GM21825 (cell line): ENCODE measurements at regions not wholly inside any gene's neighbourhood (a gene's known extent, or its start where the extent isn't known, plus 50 kb on each side); places are given as distances from the start of the nearest gene placed in this dataset.

Experiments used
- ATAC-seq: cut with Tn5 transposase; IDR thresholded peaks from one replicate; pipeline ENCODE4 v1.9.1; 2021; ENCODE audit warnings: mild to moderate bottlenecking, moderate library complexity; ENCODE audit not compliant: unreplicated experiment

DNA sequence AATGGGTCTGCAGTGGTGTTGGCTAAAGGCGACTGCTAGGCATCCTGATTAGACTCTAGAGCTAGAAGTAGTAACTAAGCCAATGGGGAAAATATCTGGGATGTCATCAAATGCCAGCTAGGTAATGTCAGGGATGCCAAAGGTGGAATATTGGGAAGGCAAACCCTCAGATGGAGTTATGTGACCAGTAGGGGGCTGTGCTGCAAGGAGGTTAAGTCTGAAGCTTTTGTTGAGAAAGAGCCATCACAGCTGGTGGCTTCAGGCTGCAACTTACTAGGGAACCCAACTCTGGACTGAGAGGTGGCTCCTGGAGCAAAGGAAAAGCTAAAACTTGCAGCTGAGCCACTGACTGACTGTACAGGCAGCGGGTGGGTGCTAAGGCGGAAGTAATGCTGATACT lies 576.9 kb upstream of the GHITM start:
- ATAC-seq: no peak

DNA sequence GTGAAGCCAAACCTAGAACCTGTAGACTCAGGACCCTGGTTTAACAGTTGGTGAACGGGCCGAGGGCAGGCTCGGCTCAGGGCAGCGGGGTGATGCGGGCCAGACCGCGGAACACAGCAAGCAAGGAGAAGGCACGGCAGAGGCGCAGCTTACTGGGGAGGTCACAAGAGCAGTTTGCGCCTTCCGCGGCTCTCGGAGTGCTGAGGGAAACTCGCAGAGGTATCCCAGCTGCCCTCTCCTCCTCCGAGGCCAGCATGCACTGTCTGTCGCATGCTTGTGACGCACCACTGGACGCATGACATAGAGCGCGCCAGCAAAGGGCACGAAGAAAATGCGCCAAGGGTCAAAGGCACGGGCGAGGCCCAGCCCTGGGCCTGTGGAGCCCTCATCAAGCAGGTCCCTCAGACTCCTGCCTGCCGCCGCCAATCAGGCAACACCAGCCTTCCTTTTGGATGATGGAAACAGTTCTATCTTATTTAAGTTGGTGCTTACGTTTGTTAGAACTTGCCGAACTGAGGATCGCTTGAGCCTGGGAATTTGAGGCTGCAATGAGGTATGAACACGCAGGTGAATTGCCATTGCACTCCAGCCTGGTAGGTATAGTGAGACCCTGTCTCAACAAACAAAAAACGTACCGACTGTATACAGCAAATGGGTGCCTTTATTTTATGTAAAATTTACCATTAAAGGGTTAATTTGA lies 574.3 kb upstream of the GHITM start:
- ATAC-seq: no peak

DNA sequence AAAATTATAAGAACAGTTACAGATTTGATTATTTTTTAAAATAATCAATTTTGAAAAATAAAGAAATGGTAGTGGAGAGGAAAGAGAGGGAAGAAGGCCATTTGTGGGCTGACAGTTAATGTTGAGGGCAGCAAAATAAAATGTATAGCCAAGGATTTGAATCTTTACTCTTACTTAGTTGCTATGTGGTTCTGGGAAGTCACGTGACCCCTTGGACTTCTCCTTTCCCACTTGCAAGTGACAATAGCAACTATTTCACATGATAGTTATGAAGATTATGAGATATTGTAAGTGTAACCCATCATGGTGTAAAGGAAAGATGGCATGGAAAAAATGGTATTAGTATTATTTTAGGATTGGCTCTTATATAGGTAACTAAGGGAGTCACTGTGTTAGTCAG lies 567.3 kb upstream of the GHITM start:
- ATAC-seq: no peak

DNA sequence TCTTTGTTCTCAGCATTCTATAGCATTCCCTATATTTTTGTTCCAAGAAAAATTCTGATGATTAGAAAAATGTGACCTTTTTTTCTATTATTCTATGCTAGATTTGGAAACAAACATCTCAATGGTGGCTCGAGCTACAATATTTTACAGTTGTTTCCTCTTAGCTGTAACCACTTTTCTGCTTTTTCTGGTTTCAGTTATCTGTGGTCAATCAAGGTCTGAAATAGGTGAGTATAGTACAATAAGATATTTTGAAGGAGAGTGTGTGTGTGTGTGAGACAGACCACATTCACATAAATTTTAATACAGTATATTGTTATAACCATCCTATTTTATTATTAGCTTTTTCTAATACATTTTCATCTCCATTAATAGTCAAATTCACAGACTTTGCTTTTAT lies 564.5 kb upstream of the GHITM start:
- ATAC-seq: no peak

DNA sequence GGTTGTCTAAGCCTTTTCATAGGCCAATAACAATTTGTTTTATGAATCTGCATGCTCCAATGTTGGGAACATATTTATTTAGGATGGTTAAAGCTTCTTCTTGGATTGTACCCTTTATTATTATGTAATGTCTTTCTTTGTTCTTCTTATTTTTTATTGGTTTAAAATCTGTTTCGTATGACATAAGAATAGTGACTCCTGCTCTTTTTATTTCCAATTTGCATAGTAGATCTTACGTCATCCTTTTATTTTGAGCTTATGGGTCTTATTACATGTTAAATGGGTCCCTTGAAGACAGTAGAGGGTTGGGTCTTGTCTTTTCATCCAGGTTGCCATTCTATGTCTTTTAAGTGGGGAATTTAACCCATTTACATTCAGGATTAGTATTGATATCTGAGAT lies 561.9 kb upstream of the GHITM start:
- ATAC-seq: no peak

DNA sequence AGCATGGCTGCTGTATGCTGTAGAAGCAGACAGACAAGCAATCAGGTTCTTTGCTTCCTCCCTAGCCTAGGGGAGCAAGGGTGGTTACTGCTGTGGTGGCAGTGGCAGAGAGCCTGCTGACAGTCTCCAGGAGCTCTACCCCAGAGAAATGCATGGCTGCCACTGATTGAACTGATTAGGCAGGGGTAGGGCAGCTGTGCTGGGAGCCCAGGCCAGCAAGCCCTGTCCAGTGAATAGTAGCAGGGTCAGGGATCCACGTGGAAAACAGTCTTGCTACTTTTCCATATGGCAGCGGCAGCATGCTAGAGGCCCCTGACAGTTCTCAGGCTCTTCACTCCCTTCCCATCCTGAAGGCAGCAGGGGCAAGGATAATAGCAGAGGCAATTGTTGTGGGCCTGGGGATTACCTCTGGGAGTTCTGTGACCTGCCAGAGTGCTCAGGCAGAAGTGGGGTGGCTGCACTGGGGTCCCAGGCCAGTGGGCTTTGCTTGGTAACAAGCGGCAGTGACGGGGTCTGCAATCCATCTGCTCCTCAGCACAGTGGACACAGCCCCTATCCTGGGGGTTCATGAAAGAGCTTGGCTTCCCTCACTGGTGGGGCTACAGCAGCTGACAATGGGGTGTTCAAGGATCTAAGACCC lies 558.8 kb upstream of the GHITM start:
- no peak for ATAC-seq

DNA sequence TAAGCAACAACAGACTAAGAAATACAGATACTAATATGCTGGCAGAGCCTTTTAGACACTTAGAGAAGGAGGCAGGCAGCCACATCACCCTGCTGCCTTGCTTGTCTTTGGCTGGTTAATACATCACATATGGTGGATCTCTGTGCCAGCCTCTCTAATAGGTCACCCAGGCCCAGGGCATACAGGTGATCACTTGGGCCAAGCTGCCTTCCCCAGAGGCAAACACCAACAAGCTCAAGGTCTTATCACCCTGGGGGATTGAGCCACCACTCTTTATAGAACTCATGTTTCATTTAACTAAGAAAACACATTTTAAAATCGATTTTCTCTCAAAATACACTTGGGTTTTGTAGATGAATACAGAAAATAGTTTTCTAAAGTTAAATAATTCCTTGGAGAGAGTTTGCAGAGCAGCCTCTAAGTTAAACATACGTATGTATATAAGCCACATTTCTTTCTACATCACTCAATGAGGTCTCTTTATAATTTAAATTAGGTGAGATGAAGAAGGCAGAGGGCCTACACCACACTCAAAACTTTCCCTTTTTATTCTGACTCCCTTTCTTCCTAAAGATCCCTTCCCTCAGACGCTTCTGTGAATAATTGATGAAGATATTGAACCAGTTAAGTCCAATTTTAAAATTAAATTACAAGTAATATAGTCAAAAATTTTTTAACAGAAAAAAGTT lies 556.8 kb upstream of the GHITM start:
- no peak for ATAC-seq

DNA sequence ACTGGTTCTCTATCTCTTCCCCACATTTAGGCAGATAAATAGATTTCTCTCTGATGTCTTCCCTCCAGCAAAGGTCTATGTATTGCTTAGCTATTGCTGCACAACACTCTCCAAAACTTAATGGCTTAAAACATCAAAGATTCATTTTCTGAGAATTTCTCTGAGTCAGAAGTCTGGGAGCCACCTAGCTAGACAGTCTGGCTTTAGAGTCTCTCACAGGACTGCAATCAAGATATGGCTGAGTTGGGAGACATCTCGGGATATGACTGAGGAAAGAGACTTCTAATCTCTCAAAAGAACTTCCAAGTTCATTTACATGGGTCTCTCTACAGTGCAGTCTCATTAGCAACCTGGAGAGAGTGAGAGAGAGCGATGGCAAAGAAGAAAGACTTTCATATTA lies 553.6 kb upstream of the GHITM start:
- ATAC-seq: no peak

DNA sequence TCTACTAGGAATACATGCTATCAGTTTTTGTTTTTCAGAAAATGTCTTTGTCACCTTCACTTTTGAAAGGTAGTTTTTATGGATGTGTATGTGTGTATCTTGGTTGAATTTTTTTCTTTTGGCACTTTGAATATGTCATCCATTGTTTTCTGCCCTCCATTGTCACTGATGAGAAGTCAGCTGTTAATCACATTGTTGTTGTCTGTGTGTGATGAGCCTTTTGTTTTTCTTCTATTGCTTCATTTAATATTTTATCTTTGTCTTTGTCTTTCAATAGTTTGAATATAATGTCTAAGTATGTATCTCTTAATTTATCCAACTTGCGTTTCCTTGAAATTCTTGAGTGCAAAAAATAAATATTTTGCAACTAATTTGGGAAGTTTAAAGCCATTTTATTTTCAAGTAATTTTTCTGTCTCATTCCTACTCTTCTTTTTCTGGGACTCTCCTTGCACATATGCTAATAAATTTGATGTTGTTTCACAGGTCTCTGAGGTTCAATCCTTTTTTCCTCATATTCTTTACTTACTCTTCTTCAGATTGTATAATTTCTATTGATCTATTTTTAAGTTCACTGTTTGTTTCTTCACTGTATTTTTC lies 546.9 kb upstream of the GHITM start:
- ATAC-seq: no peak

DNA sequence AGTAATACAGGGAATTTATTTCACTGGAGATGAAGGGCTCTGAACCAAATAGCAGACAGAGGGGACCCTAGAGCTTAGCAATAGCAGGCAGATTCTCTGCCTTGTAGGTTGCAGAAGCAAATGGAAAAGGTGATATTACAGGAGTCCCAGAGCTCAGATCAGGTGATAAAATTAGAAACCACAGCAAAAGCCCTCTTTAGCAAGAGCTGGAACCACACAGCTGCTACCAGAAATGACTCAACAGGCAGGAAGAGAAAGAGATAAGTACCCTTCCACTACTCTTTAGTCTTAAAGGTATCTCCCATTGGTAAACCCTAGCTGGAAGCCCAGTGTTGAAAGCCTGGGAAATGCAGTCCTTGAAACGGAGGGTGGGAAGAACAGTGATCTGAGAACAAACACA lies 535.6 kb upstream of the GHITM start:
- ATAC-seq: peak; percentile 96

DNA sequence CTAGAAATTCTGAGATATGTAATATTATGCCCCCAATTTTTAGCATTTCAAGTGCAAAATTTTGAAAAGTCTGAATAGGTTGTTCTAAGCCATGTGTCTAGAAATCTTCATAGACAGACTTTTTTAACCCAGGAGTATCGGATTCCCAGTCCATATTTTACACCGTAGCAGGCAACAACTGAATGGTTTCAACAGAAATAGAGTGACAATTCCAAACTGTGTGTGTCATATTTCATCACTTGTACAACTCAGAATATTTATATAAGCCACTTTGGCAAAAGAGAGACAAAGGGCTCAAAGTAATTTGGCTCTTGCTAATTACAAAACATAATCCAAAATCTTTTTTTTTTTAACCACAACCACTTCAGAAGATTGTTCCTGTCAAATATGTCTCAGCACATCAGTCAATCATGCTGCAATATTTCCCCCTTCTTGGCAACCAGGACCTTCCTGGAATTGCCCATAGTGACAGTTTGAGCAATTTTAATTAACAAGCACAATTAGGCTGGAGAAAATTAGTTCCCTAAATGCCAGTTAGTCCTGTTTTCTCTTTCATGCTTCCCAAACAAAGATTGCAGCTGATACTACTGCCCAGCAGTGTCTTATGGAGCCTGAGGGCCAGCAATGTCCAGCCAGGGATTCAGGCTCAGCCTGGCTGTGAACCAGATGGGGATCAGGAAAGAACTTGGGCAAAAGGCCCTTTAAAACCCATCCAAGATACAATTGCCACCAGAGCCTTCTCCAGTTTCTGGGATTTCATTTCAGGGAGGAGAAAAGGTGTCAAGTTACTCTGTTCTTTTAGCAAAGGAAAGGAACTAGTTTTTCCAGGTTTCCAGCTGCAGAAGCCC lies 533.3 kb upstream of the GHITM start:
- ATAC-seq: no peak

DNA sequence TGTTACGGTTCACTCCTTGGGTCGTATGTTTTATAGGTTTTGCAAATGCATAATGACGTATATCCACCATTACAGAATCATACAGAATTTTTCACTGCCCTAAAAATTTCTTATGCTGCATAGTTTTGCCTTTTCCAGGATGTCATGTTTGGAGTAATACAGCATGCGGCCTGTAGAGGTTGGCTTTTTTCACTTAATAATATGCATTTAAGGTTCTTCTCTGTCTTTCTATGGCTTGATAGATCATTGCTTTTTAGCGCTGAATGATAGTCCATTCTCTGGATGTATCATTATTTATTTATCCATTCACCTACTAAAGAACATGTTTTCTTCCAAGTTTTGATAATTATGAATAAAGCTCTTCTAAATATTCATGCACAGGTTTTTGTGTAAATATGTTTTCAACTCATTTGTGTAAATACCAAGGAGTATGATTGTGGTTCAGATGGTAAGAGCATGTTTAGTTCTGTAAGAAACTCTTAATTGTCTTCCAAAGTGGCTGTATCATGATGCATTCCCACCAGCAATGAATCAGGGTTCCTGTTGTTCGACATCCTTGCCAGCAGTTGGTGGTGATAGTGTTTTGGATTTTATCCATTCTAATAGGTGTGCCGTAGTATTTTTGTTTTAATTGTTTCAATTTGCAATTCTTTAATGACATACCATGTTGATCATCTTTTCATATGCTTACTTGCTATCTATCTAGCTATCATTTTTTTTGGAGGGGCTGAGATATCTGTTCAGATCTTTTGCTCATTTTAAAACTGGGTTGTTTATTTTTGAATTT lies 531.2 kb upstream of the GHITM start:
- ATAC-seq: no peak

DNA sequence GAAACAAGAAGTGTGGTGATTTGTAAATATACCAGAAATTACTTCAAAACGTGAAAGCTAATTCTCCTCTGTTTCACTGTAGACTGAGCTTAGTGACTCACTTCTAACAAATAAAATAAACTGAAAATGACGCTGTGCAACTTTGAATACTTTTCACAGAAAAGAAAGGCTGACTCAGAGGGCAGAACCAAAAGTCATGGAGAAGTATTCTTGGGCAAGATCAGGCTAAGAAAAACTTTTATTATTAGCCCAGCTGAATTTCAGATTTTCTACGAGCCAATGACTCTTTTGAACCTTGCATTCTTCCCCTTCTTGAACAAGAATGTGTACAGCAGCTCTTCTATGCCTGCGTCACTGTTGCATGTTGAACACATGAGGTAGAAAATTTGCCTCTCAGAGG lies 527.3 kb upstream of the GHITM start:
- ATAC-seq: no peak

DNA sequence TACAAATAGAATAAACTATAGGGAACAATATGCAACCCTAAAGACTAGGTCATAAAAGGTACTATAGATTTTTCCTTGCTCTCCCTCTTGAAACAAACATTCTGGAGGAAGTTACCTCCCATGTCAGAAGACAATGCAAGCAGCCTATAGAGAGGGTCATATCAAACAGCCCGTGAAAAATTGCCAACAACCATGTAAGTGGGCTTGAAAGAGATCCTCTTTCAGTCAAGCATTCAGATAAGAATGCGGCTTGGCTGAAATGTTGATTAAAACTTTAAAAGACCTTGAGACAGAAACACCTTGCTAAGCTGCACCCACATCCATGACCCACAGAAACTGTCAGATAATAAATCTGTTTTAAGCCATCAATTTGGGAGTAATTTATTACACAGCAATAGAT lies 526.6 kb upstream of the GHITM start:
- no peak for ATAC-seq

DNA sequence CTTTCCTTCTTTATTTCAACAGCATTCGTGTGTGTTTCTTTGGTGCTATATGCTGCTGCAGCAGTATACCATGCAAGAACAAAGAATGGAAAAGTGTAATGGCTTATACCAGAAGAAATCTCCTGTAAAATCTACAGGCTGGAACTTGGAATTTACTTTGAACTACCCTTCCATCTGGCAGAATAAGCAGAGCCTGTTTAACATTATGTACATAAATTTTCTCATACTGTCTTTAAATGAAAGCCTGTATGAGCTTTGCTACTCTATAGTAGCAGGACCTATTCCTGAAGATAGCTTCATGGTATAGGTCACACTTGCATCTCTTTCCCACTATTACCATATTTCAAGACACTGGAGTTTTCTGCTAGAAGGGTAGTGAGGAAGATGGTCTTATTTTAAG lies 522.1 kb upstream of the GHITM start:
- ATAC-seq: no peak

DNA sequence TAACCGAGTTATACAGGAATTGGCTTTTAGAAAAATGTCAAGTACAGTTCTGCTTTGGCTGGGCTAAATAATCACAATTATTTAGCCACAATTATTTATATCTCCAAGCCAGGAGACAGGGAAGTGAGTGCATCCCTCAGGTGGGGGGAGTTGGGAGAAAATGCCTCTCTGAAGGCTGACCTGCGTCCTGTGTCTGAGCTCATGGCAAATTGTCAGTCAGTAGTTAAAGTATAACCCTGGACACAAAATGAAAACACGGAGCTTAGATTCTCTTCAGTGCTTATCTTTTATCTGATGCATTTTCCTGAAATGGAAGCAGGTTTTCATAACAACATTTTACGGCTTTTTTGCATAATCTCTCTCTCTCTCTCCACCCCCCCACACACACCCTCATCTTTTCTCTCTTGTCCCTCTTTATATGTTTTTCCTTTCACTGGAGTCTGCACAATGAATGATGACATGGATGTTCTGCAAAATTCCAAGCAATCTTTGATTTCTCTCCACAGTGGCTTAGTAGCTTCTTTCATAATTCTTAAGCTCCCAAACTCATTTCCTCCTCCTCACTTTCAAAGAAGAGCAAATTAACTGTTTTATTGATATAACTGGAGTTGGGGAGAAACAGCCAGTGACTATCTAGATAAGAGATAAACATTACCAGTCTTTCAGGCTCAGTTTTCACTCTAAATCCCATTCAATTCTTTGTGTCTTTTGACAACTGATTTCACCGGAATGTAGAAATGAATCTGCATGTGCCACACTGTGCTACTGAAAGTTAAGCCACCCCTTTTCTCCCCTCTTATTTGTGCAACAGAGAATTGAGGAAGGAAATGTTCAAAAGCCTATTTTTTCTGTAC lies 521.4 kb upstream of the GHITM start:
- no peak for ATAC-seq

DNA sequence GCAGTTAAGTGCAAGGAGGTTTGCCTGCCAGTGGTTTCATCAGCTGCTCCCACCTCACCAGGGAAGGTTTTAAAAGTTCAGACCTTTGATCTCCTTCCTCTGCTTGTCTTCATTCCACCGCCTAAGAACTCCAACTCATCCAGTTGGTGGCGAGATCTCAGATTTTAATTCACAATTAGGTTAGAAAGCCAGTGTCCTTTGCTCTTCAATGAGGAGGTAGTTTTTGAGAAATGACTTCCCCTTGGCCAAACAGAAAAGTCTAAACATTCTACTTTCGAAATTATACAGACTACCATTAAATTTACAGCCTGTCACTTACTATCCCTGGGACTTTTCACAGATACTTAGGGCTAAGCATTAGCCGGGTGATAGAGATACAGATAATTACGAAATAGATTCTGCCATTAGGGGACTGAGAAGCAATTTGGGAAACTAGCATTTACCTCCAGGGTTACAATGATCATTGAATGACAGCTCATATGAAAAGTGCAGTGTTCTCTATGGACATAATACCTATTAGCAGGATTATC lies 513.4 kb upstream of the GHITM start:
- ATAC-seq: no peak

DNA sequence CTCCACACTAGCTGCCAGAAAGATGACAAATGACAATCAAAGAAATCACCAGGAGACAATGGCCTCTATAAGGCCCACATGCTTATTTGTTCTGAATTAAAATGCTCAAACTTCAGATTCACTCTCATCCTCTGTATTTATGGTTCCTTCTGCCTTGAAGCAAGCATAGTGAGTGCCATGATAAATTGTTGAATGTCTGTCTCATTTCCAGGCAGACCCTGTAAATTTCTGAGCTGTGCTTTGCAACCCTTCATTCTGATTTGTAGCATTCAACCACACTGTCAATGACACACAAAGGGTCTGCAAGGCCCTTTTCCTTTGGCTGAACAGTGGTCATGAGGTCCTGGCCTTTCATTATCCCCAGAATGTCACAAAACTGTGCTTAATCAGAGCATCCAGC lies 506.6 kb upstream of the GHITM start:
- no peak for ATAC-seq

DNA sequence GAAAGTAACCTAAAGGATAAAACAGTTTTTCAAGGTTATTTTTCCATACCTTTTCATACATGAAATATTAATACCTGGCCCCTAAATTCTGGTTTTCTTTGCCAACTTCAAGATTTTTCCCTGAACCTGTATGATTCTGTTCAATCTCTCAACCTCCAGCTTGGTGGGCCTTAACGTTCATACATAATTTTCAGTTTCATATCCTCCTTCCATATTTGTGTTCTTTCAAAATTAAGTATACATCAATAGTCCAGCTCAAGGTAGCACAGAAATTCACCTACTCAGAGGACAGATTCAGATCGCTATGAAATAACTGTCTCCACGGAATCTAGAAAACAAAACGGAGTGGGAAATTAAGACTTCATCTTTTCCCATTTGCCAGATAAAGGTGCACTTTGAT lies 505.8 kb upstream of the GHITM start:
- no peak for ATAC-seq
